K562 (cell line): ENCODE measurements at regions not wholly inside any gene's neighbourhood (a gene's known extent, or its start where the extent isn't known, plus 50 kb on each side); places are given as distances from the start of the nearest gene placed in this dataset.

Source experiments
- ATAC-seq: fragments of 200-7000 bp; cut with Tn5 transposase; 3 replicates; pipeline ENCODE4 v1.9.1; 2020; ENCODE audit warnings: moderate library complexity
- BruUV-seq: library from RNA; stranded (reverse); fragments of 400-500 nt; replicated peaks from 2 replicates; lab custom pipeline; 2021; lab: Mats Ljungman, UMichigan
- CTCF ChIA-PET: fragments of 300-600 bp; formaldehyde crosslinking; extraction: SDS; loops from one replicate; lab custom pipeline; 2021; ENCODE audit warnings: low intra/inter-chr PET ratio; lab: Yijun Ruan, JAX
- POLR2A ChIA-PET: fragments of 300-600, 350-650 bp; sonication (Branson Sonifier 250); formaldehyde crosslinking; extraction: SDS; loops from one replicate; lab custom pipeline; 2021; ENCODE audit warnings: antibody characterized with exemption, inconsistent platforms; lab: Yijun Ruan, JAX
- DNase-seq, 4 experiments: peaks; one replicate each; pipeline versions ENCODE4 v3.0.0 to v3.0.0-alpha.2; 2011 to 2018; ENCODE audit warnings: low spot score in 3 of 4, mixed read lengths in 3 of 4; ENCODE audit errors: extremely low read depth in 1 of 4
- FAIRE-seq: peaks from 2 replicates; lab custom pipeline; 2011; peaks lifted over from hg19 to GRCh38; lab: Jason Lieb, UNC
- H2AFZ ChIP-seq: 2 replicates; pipeline ENCODE4 v1.6.0; 2011; ENCODE audit warnings: low read depth, low read length, control low read depth, inconsistent platforms
- H3K27ac ChIP-seq: fragments of 200-600 bp; 3 replicates; pipeline ENCODE4 v1.8.0; 2011; ENCODE audit warnings: low read depth, mild to moderate bottlenecking, control low read depth, inconsistent platforms, low read length, moderate library complexity, mixed read lengths; ENCODE audit errors: extremely low read depth
- H3K27me3 ChIP-seq, 2 experiments: fragments of 300-600 bp in 1 of 2; 2 replicates in 1 of 2; 3 replicates in 1 of 2; pipeline versions ENCODE4 v1.6.0 to v1.8.0; 2011; ENCODE audit warnings: inconsistent platforms in 2 of 2, low read length in 2 of 2, mild to moderate bottlenecking in 1 of 2, mixed read lengths in 1 of 2, moderate library complexity in 1 of 2; ENCODE audit not compliant: control insufficient read depth in 2 of 2, insufficient read depth in 2 of 2
- H3K36me3 ChIP-seq: fragments of 300-600 bp; 3 replicates; pipeline ENCODE4 v1.8.0; 2011; ENCODE audit warnings: mild to moderate bottlenecking, low read length, inconsistent platforms; ENCODE audit not compliant: control insufficient read depth, insufficient read depth
- H3K4me1 ChIP-seq, 2 experiments: fragments of 200-600 bp in 1 of 2; replicated peaks in 1 of 2; 2 replicates in 1 of 2; 3 replicates in 1 of 2; pipeline versions ENCODE4 v1.5.1 to v1.8.0; 2011; ENCODE audit warnings: inconsistent platforms in 2 of 2, low read length in 2 of 2, mild to moderate bottlenecking in 1 of 2, mixed read lengths in 1 of 2, moderate library complexity in 1 of 2; ENCODE audit not compliant: control insufficient read depth in 2 of 2, insufficient read depth in 2 of 2
- H3K4me2 ChIP-seq: 2 replicates; pipeline ENCODE4 v1.6.1; 2011; ENCODE audit warnings: low read length, control low read depth, inconsistent platforms, mixed read lengths; ENCODE audit not compliant: insufficient read depth
- H3K4me3 ChIP-seq: fragments of 200-600 bp; sonication (generic), shearing (Covaris generic); 2 replicates; pipeline ENCODE4 v1.5.1; 2016; ENCODE audit warnings: control low read depth, inconsistent platforms
- H3K79me2 ChIP-seq: fragments of 200-600 bp; 3 replicates; pipeline ENCODE4 v1.8.0; 2011; ENCODE audit warnings: low read length, inconsistent platforms; ENCODE audit not compliant: control insufficient read depth, insufficient read depth
- H3K9ac ChIP-seq, 2 experiments: 2 replicates each; pipeline versions ENCODE4 v1.6.0 to v1.6.1; 2011; ENCODE audit warnings: low read depth in 2 of 2, low read length in 2 of 2, control low read depth in 1 of 2, inconsistent platforms in 1 of 2, mild to moderate bottlenecking in 1 of 2, mixed read lengths in 1 of 2; ENCODE audit not compliant: insufficient read depth in 1 of 2
- H3K9me1 ChIP-seq: one replicate; pipeline ENCODE4 v1.6.0; 2011; ENCODE audit warnings: inconsistent platforms, mild to moderate bottlenecking, low read length, moderate library complexity; ENCODE audit not compliant: control insufficient read depth, insufficient read depth
- H3K9me3 ChIP-seq: replicated peaks from 2 replicates; pipeline ENCODE4 v1.5.1; 2011; ENCODE audit warnings: low read depth, low read length, inconsistent platforms; ENCODE audit not compliant: control insufficient read depth, insufficient read depth
- H4K20me1 ChIP-seq: replicated peaks from 2 replicates; pipeline ENCODE4 v1.6.1; 2011; ENCODE audit warnings: low read length, inconsistent platforms, mixed read lengths; ENCODE audit not compliant: control insufficient read depth, insufficient read depth
- C11orf30 ChIP-seq: fragments of 450-650 bp; IDR thresholded peaks from 2 replicates; pipeline ENCODE4 v1.6.1; 2016; ENCODE audit warnings: low read depth, mild to moderate bottlenecking
- CREBBP ChIP-seq: IDR thresholded peaks from one replicate; pipeline ENCODE4 v1.6.1; 2012; ENCODE audit warnings: low read depth, mild to moderate bottlenecking, control low read depth, inconsistent platforms, low read length
- EP300 ChIP-seq: IDR thresholded peaks from 2 replicates; pipeline ENCODE4 v1.6.1; 2012; ENCODE audit warnings: low read length, improper control_type of control experiment
- ERF ChIP-seq: fragments of 450-650 bp; formaldehyde crosslinking; IDR thresholded peaks from 2 replicates; pipeline ENCODE4 v1.4.0; 2020; ENCODE audit warnings: mild to moderate bottlenecking, mixed read lengths
- HLTF ChIP-seq: fragments of 450-650 bp; IDR thresholded peaks from 2 replicates; pipeline ENCODE4 v1.6.1; 2016
- MECOM ChIP-seq: fragments of 250-450 bp; sonication (Bioruptor Pico); IDR thresholded peaks from 2 replicates; pipeline ENCODE4 v1.8.0; 2022; ENCODE audit warnings: inconsistent platforms
- RFX7 ChIP-seq: fragments of 250-450 bp; sonication (Bioruptor Pico); IDR thresholded peaks from 2 replicates; pipeline ENCODE4 v1.5.1; 2021; ENCODE audit warnings: mild to moderate bottlenecking
- SP1 ChIP-seq: sonication (generic); formaldehyde crosslinking; IDR thresholded peaks from 2 replicates; pipeline ENCODE4 v1.8.1; 2022; ENCODE audit warnings: mild to moderate bottlenecking, missing genetic modification reagents
- ZNF253 ChIP-seq: fragments of 250-450 bp; sonication (Bioruptor Pico); conservative IDR thresholded peaks from 2 replicates; pipeline ENCODE4 v1.6.1; 2021; ENCODE audit warnings: mild to moderate bottlenecking
- ZNF3 ChIP-seq: fragments of 250-450 bp; sonication (Bioruptor Pico); IDR thresholded peaks from 2 replicates; pipeline ENCODE4 v1.5.0; 2021; ENCODE audit warnings: mild to moderate bottlenecking, moderate library complexity
- ZNF551 ChIP-seq: fragments of 250-450 bp; sonication (Bioruptor Pico); IDR thresholded peaks from 2 replicates; pipeline ENCODE4 v1.5.0; 2021; ENCODE audit warnings: mild to moderate bottlenecking, moderate library complexity
- ZNF707 ChIP-seq: fragments of 250-450 bp; sonication (Bioruptor Pico); conservative IDR thresholded peaks from 2 replicates; pipeline ENCODE4 v1.8.0; 2022; ENCODE audit warnings: inconsistent platforms, mild to moderate bottlenecking, moderate library complexity
- WGBS: fragments of 100-300 bp; shearing (Covaris generic); methylation state at CpG from one replicate; pipeline ENCODE4 v1.1.6; 2016; ENCODE audit warnings: low coverage, mixed read lengths; ENCODE audit not compliant: insufficient coverage; ENCODE audit errors: missing lambda C conversion rate; 5-methylcytosine and 5-hydroxymethylcytosine counted together
- in situ Hi-C: fragments of 300-500 bp; cut with MboI; formaldehyde crosslinking; loops from 4 replicates; pipeline ENCODE4 v1.15.0; 2018; ENCODE audit warnings: inconsistent platforms, mixed read lengths
- intact Hi-C: fragments of 100-400 bp; cut with micrococcal nuclease; formaldehyde crosslinking; loops from 2 replicates; pipeline ENCODE4 v1.14.2; 2022
- TF ChIP-seq, protein P1 (sequence below), 2 experiments: fragments of 450-650 bp; conservative IDR thresholded peaks; 2 replicates each; pipeline ENCODE4 v1.6.1; 2017; ENCODE audit warnings: mild to moderate bottlenecking in 2 of 2, moderate library complexity in 2 of 2
- TF ChIP-seq, protein P2 (sequence below): sonication (generic); formaldehyde crosslinking; IDR thresholded peaks from 2 replicates; pipeline ENCODE4 v1.8.0; 2023; ENCODE audit warnings: mild to moderate bottlenecking, missing genetic modification reagents

- CTCF ChIA-PET: no interaction called here
- intact Hi-C loops: no loop called here
Measured at GRCh38 chr5:128876569-128877382, 88.5 kb upstream of the SLC27A6 start.

More at GRCh38 chr5:128876569-128877382, 88.5 kb upstream of the SLC27A6 start:
- no peak overlapping the region for H2AFZ ChIP-seq
- no peaks in the 10 kb centered on the region for H3K4me1 ChIP-seq
- TF ChIP-seq EP300 (no peak), ERF (CRISPR knock-in tag) (no peak), ZNF551 (CRISPR knock-in tag) (no peak), CREBBP (no peak), HLTF (no peak), RFX7 (no peak), ZNF707 (CRISPR knock-in tag) (no peak), MECOM (CRISPR knock-in tag) (no peak), ZNF253 (no peak), C11orf30 (no peak), SP1 (CRISPR knock-in tag) (no peak), ZNF3 (CRISPR knock-in tag) (no peak)
- TF ChIP-seq, protein P1, sequence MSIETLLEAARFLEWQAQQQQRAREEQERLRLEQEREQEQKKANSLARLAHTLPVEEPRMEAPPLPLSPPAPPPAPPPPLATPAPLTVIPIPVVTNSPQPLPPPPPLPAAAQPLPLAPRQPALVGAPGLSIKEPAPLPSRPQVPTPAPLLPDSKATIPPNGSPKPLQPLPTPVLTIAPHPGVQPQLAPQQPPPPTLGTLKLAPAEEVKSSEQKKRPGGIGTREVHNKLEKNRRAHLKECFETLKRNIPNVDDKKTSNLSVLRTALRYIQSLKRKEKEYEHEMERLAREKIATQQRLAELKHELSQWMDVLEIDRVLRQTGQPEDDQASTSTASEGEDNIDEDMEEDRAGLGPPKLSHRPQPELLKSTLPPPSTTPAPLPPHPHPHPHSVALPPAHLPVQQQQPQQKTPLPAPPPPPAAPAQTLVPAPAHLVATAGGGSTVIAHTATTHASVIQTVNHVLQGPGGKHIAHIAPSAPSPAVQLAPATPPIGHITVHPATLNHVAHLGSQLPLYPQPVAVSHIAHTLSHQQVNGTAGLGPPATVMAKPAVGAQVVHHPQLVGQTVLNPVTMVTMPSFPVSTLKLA (conservative IDR thresholded peaks at IDR 0.05): no peak
- TF ChIP-seq, protein P2, sequence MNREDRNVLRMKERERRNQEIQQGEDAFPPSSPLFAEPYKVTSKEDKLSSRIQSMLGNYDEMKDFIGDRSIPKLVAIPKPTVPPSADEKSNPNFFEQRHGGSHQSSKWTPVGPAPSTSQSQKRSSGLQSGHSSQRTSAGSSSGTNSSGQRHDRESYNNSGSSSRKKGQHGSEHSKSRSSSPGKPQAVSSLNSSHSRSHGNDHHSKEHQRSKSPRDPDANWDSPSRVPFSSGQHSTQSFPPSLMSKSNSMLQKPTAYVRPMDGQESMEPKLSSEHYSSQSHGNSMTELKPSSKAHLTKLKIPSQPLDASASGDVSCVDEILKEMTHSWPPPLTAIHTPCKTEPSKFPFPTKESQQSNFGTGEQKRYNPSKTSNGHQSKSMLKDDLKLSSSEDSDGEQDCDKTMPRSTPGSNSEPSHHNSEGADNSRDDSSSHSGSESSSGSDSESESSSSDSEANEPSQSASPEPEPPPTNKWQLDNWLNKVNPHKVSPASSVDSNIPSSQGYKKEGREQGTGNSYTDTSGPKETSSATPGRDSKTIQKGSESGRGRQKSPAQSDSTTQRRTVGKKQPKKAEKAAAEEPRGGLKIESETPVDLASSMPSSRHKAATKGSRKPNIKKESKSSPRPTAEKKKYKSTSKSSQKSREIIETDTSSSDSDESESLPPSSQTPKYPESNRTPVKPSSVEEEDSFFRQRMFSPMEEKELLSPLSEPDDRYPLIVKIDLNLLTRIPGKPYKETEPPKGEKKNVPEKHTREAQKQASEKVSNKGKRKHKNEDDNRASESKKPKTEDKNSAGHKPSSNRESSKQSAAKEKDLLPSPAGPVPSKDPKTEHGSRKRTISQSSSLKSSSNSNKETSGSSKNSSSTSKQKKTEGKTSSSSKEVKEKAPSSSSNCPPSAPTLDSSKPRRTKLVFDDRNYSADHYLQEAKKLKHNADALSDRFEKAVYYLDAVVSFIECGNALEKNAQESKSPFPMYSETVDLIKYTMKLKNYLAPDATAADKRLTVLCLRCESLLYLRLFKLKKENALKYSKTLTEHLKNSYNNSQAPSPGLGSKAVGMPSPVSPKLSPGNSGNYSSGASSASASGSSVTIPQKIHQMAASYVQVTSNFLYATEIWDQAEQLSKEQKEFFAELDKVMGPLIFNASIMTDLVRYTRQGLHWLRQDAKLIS: no peak
- TF ChIP-seq, all 486 proteins: peak for 0
- POLR2A ChIA-PET: no interaction called here
- Histone ChIP-seq H3K4me2 (no peak overlapping the region), H3K79me2 (no peaks in the 10 kb centered on the region), H3K27me3 (no peaks in the 10 kb centered on the region), H3K4me3 (no peak overlapping the region), H3K9me1 (no peaks in the 10 kb centered on the region), H3K9me3 (no peaks in the 10 kb centered on the region), H3K9ac (no peak overlapping the region), H4K20me1 (no peaks in the 10 kb centered on the region), H3K36me3 (no peaks in the 10 kb centered on the region), H3K27ac (no peak overlapping the region)
- no peak for DNase-seq
- 0% methylated on average over 3 of the region's 3 CpGs for WGBS
- ATAC-seq: no peak
- BruUV-seq: no TSS peak
- in situ Hi-C loops: no loop called here
- FAIRE-seq: no peak
